IMR-90 (cell line): ENCODE measurements at regions not wholly inside any gene's neighbourhood (a gene's known extent, or its start where the extent isn't known, plus 50 kb on each side); places are given as distances from the start of the nearest gene placed in this dataset.

Source experiments
- ATAC-seq: fragments of 200-7000 bp; cut with Tn5 transposase; 2 replicates; pipeline ENCODE4 v1.9.1; 2020; ENCODE audit warnings: low read depth, mild to moderate bottlenecking, moderate library complexity
- BruUV-seq: library from RNA; stranded (reverse); fragments of 400-500 nt; replicated peaks from 2 replicates; lab custom pipeline; 2021; lab: Mats Ljungman, UMichigan
- CTCF ChIA-PET: fragments of 300-600 bp; formaldehyde crosslinking; extraction: SDS; loops from one replicate; lab custom pipeline; 2021; ENCODE audit warnings: antibody characterized with exemption; lab: Yijun Ruan, JAX
- POLR2A ChIA-PET: fragments of 300-600 bp; sonication (Branson Sonifier 250); formaldehyde crosslinking; loops from one replicate; lab custom pipeline; 2022; ENCODE audit warnings: antibody characterized with exemption; ENCODE audit not compliant: unreplicated experiment; lab: Charles Lee
- DNase-seq: peaks from one replicate; pipeline ENCODE4 v3.0.0; 2013
- H2AFZ ChIP-seq: replicated peaks from 2 replicates; pipeline ENCODE3; 2013; ENCODE audit warnings: low read length, mild to moderate bottlenecking; ENCODE audit not compliant: poor library complexity
- H2AK5ac ChIP-seq: 2 replicates; pipeline ENCODE4 v1.6.1; 2013; ENCODE audit warnings: low read depth, low read length, inconsistent platforms
- H2AK9ac ChIP-seq: replicated peaks from 2 replicates; pipeline ENCODE3; 2013; ENCODE audit warnings: mild to moderate bottlenecking, low read depth, low read length, moderate library complexity; ENCODE audit not compliant: poor library complexity
- H2BK120ac ChIP-seq: 2 replicates; pipeline ENCODE4 v1.6.1; 2013; ENCODE audit warnings: low read depth, low read length, inconsistent platforms
- H2BK15ac ChIP-seq: 3 replicates; pipeline ENCODE4 v1.6.1; 2013; ENCODE audit warnings: low read depth, low read length, inconsistent platforms
- H2BK20ac ChIP-seq: 2 replicates; pipeline ENCODE4 v1.6.1; 2013; ENCODE audit warnings: low read depth, mild to moderate bottlenecking, inconsistent platforms, low read length, moderate library complexity
- H2BK5ac ChIP-seq: 2 replicates; pipeline ENCODE4 v1.6.1; 2013; ENCODE audit warnings: mild to moderate bottlenecking, low read depth, low read length, inconsistent platforms; ENCODE audit not compliant: poor library complexity, severe bottlenecking
- H3K14ac ChIP-seq: replicated peaks from 2 replicates; pipeline ENCODE4 v1.6.1; 2013; ENCODE audit warnings: low read depth, low read length, inconsistent platforms
- H3K18ac ChIP-seq: 2 replicates; pipeline ENCODE4 v1.6.1; 2013; ENCODE audit warnings: low read depth, low read length, control low read depth
- H3K23ac ChIP-seq: 2 replicates; pipeline ENCODE4 v1.6.1; 2013; ENCODE audit warnings: low read depth, low read length, inconsistent platforms
- H3K27ac ChIP-seq: 2 replicates; pipeline ENCODE4 v1.5.1; 2013; ENCODE audit warnings: mild to moderate bottlenecking, control low read depth, low read length; ENCODE audit not compliant: insufficient read depth
- H3K27me3 ChIP-seq: 2 replicates; pipeline ENCODE4 v1.6.1; 2013; ENCODE audit warnings: low read length; ENCODE audit not compliant: control insufficient read depth, insufficient read depth
- H3K36me3 ChIP-seq: 2 replicates; pipeline ENCODE4 v1.6.1; 2013; ENCODE audit warnings: low read length, mixed read lengths; ENCODE audit not compliant: control insufficient read depth, insufficient read depth
- H3K4ac ChIP-seq: 2 replicates; pipeline ENCODE4 v1.6.1; 2013; ENCODE audit warnings: low read depth, low read length, inconsistent platforms
- H3K4me1 ChIP-seq: 2 replicates; pipeline ENCODE4 v1.6.1; 2013; ENCODE audit warnings: low read length, mixed read lengths; ENCODE audit not compliant: control insufficient read depth, insufficient read depth
- H3K4me2 ChIP-seq: 2 replicates; pipeline ENCODE4 v1.6.1; 2013; ENCODE audit warnings: low read depth, mild to moderate bottlenecking, control low read depth, low read length, moderate library complexity
- H3K4me3 ChIP-seq: 2 replicates; pipeline ENCODE4 v1.5.1; 2013; ENCODE audit warnings: low read depth, mild to moderate bottlenecking, control low read depth, low read length, moderate library complexity; ENCODE audit not compliant: insufficient read depth
- H3K56ac ChIP-seq: 2 replicates; pipeline ENCODE4 v1.6.1; 2013; ENCODE audit warnings: low read length, inconsistent platforms; ENCODE audit not compliant: insufficient read depth; ENCODE audit errors: extremely low read depth
- H3K79me1 ChIP-seq, 2 experiments: 2 replicates each; pipeline ENCODE4 v1.6.1; 2013; ENCODE audit warnings: low read length in 2 of 2, inconsistent platforms in 1 of 2, low read depth in 1 of 2
- H3K9ac ChIP-seq: 2 replicates; pipeline ENCODE4 v1.6.1; 2013; ENCODE audit warnings: low read depth, low read length, control low read depth
- H3K9me1 ChIP-seq: 2 replicates; pipeline ENCODE4 v1.6.1; 2013; ENCODE audit warnings: low read length, inconsistent platforms; ENCODE audit not compliant: insufficient read depth
- H3K9me3 ChIP-seq: 2 replicates; pipeline ENCODE4 v1.6.1; 2013; ENCODE audit warnings: low read length; ENCODE audit not compliant: control insufficient read depth, insufficient read depth
- H4K20me1 ChIP-seq: 2 replicates; pipeline ENCODE4 v1.6.1; 2013; ENCODE audit warnings: low read length, inconsistent platforms; ENCODE audit not compliant: insufficient read depth
- H4K5ac ChIP-seq: 2 replicates; pipeline ENCODE4 v1.6.1; 2013; ENCODE audit warnings: mild to moderate bottlenecking, low read depth, low read length, control low read depth
- H4K8ac ChIP-seq, 2 experiments: 2 replicates each; pipeline ENCODE4 v1.6.1; 2013; ENCODE audit warnings: low read depth in 2 of 2, low read length in 2 of 2, control low read depth in 1 of 2, inconsistent platforms in 1 of 2
- H4K91ac ChIP-seq: 2 replicates; pipeline ENCODE4 v1.6.1; 2013; ENCODE audit warnings: low read depth, low read length, inconsistent platforms; ENCODE audit not compliant: insufficient read depth
- CEBPB ChIP-seq: IDR thresholded peaks from 2 replicates; pipeline ENCODE4 v1.6.1; 2012; ENCODE audit warnings: low read depth, low read length, improper control_type of control experiment
- MAZ ChIP-seq: IDR thresholded peaks from 2 replicates; pipeline ENCODE4 v1.6.1; 2012; ENCODE audit warnings: low read depth, mild to moderate bottlenecking, low read length, improper control_type of control experiment, moderate library complexity, borderline replicate concordance
- MXI1 ChIP-seq: IDR thresholded peaks from 2 replicates; pipeline ENCODE4 v1.6.1; 2012; ENCODE audit warnings: low read depth, mild to moderate bottlenecking, low read length, moderate library complexity, borderline replicate concordance
- RCOR1 ChIP-seq: IDR thresholded peaks from 2 replicates; pipeline ENCODE4 v1.6.1; 2012; ENCODE audit warnings: mild to moderate bottlenecking, low read length, improper control_type of control experiment; ENCODE audit not compliant: insufficient replicate concordance
- dilution Hi-C: fragments of 300-500 bp; cut with HindIII; formaldehyde crosslinking; loops from one replicate; pipeline ENCODE4 v1.14.3; 2018; ENCODE audit warnings: low sequenced_read_pairs; ENCODE audit not compliant: unreplicated experiment
- in situ Hi-C: fragments of 300-500 bp; cut with MboI; formaldehyde crosslinking; loops from 3 replicates; pipeline ENCODE4 v1.14.3; 2019; ENCODE audit warnings: low sequenced_read_pairs, inconsistent platforms, mixed read lengths
- intact Hi-C: fragments of 100-400 bp; cut with micrococcal nuclease; formaldehyde crosslinking; loops from 2 replicates; pipeline ENCODE4 v1.10.0; 2022

GRCh38 chr17:69729944-69730343, 315.4 kb downstream of the MAP2K6 start:
- Histone ChIP-seq H3K4me2 (no peak overlapping the region), H4K8ac (no peak overlapping the region), H4K5ac (no peak overlapping the region), H2AK9ac (no peak overlapping the region), H3K27ac (no peak overlapping the region), H3K18ac (no peak overlapping the region), H2BK120ac (peak overlapping the region; percentile 33; the same call in 1 of the 2 replicates), H3K23ac (no peak overlapping the region), H2BK5ac (no peak overlapping the region), H2AFZ (no peak overlapping the region), H2AK5ac (peak overlapping the region; percentile 74; the same call in 1 of the 2 replicates), H3K4me1 (peaks cover 15% of the 10 kb centered on the region), H3K9me3 (no peaks in the 10 kb centered on the region), H3K36me3 (no peaks in the 10 kb centered on the region), H3K9me1 (peaks cover 7% of the 10 kb centered on the region; the same call in 1 of the 2 replicates), H2BK20ac (no peak overlapping the region), H3K27me3 (no peaks in the 10 kb centered on the region), H3K79me1 (no peaks in the 10 kb centered on the region), H3K56ac (no peak overlapping the region), H2BK15ac (peak overlapping the region; percentile 93; the same call in 2 of the 3 replicates), H3K4ac (no peak overlapping the region), H3K4me3 (no peak overlapping the region), H3K14ac (no peak overlapping the region), H3K9ac (no peak overlapping the region), H4K20me1 (no peaks in the 10 kb centered on the region), H4K91ac (no peak overlapping the region)
- intact Hi-C loops = no loop called here
- ChIA-PET CTCF (interaction anchor here (0.6 kb wide), 1 partner anchor 119 kb away, joined by 3 read pairs; no protein-coding TSS in a partner anchor), POLR2A (no interaction called here)
- ATAC-seq = no peak
- BruUV-seq = no TSS peak
- in situ Hi-C loops = no loop called here
- dilution Hi-C loops = no loop called here
- peak; percentile 62 for DNase-seq
- no peak for TF ChIP-seq MXI1
- TF ChIP-seq MAZ = no peak
- TF ChIP-seq CEBPB = peak; percentile 86
- no peak for TF ChIP-seq RCOR1
